ENCODE measurements at regions not wholly inside any gene's neighbourhood (a gene's known extent, or its start where the extent isn't known, plus 50 kb on each side); places are given as distances from the start of the nearest gene placed in this dataset.

GRCh38 chr2:59711121-59711520, 842.3 kb downstream of the BCL11A start (continued):
- TF ChIP-seq CBX2 (IDR thresholded peaks at IDR 0.05; ENCODE audit: borderline replicate concordance, low read depth) = no peak
- TF ChIP-seq POLR2A (IDR thresholded peaks at IDR 0.05; ENCODE audit: low read length) = no peak

- no peak for FAIRE-seq
- POLR2A ChIA-PET = no interaction called here
- CTCF ChIA-PET = no interaction called here
These were observed 846.7 kb downstream of the BCL11A start for GRCh38 chr2:59706729-59707128.

DNA sequence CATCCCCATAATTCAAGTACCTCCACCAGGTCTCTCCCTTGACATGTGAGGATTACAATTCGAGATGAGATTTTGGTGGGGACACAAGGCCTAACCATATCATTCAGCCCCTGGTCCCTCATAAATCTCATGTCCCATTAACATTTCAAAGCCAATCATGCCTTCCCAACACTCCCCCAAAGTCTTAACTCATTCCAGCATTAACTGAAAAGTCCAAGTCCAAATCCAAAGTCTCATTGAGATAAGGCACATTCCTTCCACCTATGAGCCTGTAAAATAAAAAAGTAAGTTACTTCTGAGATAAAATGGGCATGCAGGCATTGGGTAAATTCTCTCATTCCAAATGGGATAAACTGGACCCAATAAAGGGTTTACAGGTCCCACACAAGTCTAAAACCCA, 849.7 kb downstream of the BCL11A start:
- no peak overlapping the region for H3K27ac ChIP-seq
- 0% methylated on average over 1 of the region's 1 CpG for WGBS (ENCODE audit: missing lambda C conversion rate)

More at GRCh38 chr2:59706729-59707128, 846.7 kb downstream of the BCL11A start:
- Histone ChIP-seq H3K4me2 (no peak overlapping the region), H3K4me3 (no peak overlapping the region), H3K4me1 (no peaks in the 10 kb centered on the region), H3K9me3 (no peaks in the 10 kb centered on the region; the same call in 2 of the 3 replicates), H3K27ac (no peak overlapping the region)
- DNase-seq (ENCODE audit: low read depth in 1 of 2, low spot score in 1 of 2) (no peak), ATAC-seq (no peak)
- WGBS (ENCODE audit: missing lambda C conversion rate) = 3% methylated on average over 4 of the region's 4 CpGs
- TF ChIP-seq, protein P1, sequence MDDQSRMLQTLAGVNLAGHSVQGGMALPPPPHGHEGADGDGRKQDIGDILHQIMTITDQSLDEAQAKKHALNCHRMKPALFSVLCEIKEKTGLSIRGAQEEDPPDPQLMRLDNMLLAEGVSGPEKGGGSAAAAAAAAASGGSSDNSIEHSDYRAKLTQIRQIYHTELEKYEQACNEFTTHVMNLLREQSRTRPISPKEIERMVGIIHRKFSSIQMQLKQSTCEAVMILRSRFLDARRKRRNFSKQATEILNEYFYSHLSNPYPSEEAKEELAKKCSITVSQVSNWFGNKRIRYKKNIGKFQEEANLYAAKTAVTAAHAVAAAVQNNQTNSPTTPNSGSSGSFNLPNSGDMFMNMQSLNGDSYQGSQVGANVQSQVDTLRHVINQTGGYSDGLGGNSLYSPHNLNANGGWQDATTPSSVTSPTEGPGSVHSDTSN (IDR thresholded peaks at IDR 0.05) = no peak
- no peak for TF ChIP-seq POLR2AphosphoS2 (conservative IDR thresholded peaks at IDR 0.05; ENCODE audit: low read length)

DNA sequence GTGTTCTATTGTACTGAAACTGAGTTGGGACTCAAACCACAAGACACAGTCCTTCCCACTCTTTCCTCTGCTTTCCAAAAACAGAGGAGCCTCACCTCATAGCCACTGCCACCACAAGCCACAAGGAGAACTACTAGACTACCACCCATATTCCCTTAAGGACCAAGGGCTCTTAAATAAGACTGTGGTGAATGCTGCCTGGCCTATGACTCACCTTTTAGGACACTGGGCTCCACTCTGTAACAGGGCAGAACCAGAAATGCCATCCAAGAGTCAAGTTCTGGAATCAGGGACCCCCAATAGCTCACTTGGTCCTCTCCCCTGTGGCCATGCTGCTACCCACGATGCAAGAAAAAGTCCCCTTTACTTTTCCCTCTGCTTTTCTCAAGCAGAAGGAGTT, 851.4 kb downstream of the BCL11A start:
- CTCF ChIA-PET = no interaction called here

More for the DNA sequence above, 849.7 kb downstream of the BCL11A start:
- POLR2A ChIA-PET = no interaction called here
- ATAC-seq = no peak
- Histone ChIP-seq H3K4me3 (no peak overlapping the region), H3K4me2 (no peak overlapping the region), H3K4me1 (no peaks in the 10 kb centered on the region), H3K9me3 (no peaks in the 10 kb centered on the region; the same call in 2 of the 3 replicates)
- DNase-seq (ENCODE audit: low read depth in 1 of 2, low spot score in 1 of 2) = no peak
- CTCF ChIA-PET = no interaction called here
- FAIRE-seq = no peak
- TF ChIP-seq HOXA7 (CRISPR knock-in tag; IDR thresholded peaks at IDR 0.05) (no peak), FOSL2 (IDR thresholded peaks at IDR 0.05) (no peak), FOSL2 (CRISPR knock-in tag; IDR thresholded peaks at IDR 0.05) (no peak), HOXB13 (CRISPR knock-in tag; IDR thresholded peaks at IDR 0.05; ENCODE audit: low read depth) (no peak), CBX8 (IDR thresholded peaks at IDR 0.05) (no peak), NR3C1 (IDR thresholded peaks at IDR 0.05) (no peak), FOXS1 (CRISPR knock-in tag; IDR thresholded peaks at IDR 0.05) (no peak), ZNF302 (CRISPR knock-in tag; IDR thresholded peaks at IDR 0.05) (no peak), EHF (CRISPR knock-in tag; IDR thresholded peaks at IDR 0.05) (no peak), CTCF (IDR thresholded peaks at IDR 0.05) (no peak), CHD4 (IDR thresholded peaks at IDR 0.05; ENCODE audit: borderline replicate concordance) (no peak), POLR2A (IDR thresholded peaks at IDR 0.05; ENCODE audit: low read length) (no peak), TFCP2L1 (CRISPR knock-in tag; IDR thresholded peaks at IDR 0.05) (no peak), NFE2L2 (conservative IDR thresholded peaks at IDR 0.05; ENCODE audit: low read length) (no peak)
- TF ChIP-seq, protein P2, sequence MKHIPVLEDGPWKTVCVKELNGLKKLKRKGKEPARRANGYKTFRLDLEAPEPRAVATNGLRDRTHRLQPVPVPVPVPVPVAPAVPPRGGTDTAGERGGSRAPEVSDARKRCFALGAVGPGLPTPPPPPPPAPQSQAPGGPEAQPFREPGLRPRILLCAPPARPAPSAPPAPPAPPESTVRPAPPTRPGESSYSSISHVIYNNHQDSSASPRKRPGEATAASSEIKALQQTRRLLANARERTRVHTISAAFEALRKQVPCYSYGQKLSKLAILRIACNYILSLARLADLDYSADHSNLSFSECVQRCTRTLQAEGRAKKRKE (CRISPR knock-in tag; IDR thresholded peaks at IDR 0.05; ENCODE audit: low read depth) = no peak
- TF ChIP-seq, protein P3, sequence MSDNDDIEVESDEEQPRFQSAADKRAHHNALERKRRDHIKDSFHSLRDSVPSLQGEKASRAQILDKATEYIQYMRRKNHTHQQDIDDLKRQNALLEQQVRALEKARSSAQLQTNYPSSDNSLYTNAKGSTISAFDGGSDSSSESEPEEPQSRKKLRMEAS (IDR thresholded peaks at IDR 0.05) = no peak

More for the DNA sequence above, 851.4 kb downstream of the BCL11A start:
- no peak overlapping the region for H3K4me3 ChIP-seq
- H3K4me2 ChIP-seq = no peak overlapping the region
- H3K27ac ChIP-seq = no peak overlapping the region
- H3K4me1 ChIP-seq = no peaks in the 10 kb centered on the region
- ATAC-seq = no peak
- no peak for FAIRE-seq
- DNase-seq (ENCODE audit: low read depth in 1 of 2, low spot score in 1 of 2) = no peak
- WGBS (ENCODE audit: missing lambda C conversion rate) = 0% methylated on average over 1 of the region's 1 CpG
- no peaks in the 10 kb centered on the region; the same call in 2 of the 3 replicates for H3K9me3 ChIP-seq
- POLR2A ChIA-PET = no interaction called here
- TF ChIP-seq EHF (CRISPR knock-in tag; IDR thresholded peaks at IDR 0.05) (no peak), PHF8 (IDR thresholded peaks at IDR 0.05; ENCODE audit: borderline replicate concordance, low read depth) (no peak), CHD2 (IDR thresholded peaks at IDR 0.05; ENCODE audit: low read length, partially characterized antibody) (no peak), MAFK (IDR thresholded peaks at IDR 0.05; ENCODE audit: partially characterized antibody) (no peak), HEYL (CRISPR knock-in tag; IDR thresholded peaks at IDR 0.05) (no peak), TP53 (CRISPR knock-in tag; IDR thresholded peaks at IDR 0.05) (no peak), POLR2AphosphoS2 (conservative IDR thresholded peaks at IDR 0.05; ENCODE audit: low read length) (no peak)
- TF ChIP-seq, protein P4, sequence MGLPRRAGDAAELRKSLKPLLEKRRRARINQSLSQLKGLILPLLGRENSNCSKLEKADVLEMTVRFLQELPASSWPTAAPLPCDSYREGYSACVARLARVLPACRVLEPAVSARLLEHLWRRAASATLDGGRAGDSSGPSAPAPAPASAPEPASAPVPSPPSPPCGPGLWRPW (IDR thresholded peaks at IDR 0.05) = no peak

Data from A549 (cell line).